Activated CD4-positive, alpha-beta T cell treated with anti-CD3 and anti-CD28 coated beads, Interleukin-2, Interleukin-6, amounts not matched to agents 100 ng/mL and 50 ng/mL, durations not matched to agents 16 hours and 8 hours (primary cell): ENCODE measurements at regions not wholly inside any gene's neighbourhood (a gene's known extent, or its start where the extent isn't known, plus 50 kb on each side); places are given as distances from the start of the nearest gene placed in this dataset.

ENCODE experiments used
- DNase-seq: peaks from one replicate; pipeline ENCODE4 v3.0.0-alpha.2; 2020

GRCh38 chr5:162325143-162325727, 257.7 kb downstream of the GABRG2 start:
- no peak for DNase-seq

- DNase-seq, result no peak
Observed at GRCh38 chr5:162334944-162335343, 267.4 kb downstream of the GABRG2 start.

GRCh38 chr5:162360373-162360931, 292.9 kb downstream of the GABRG2 start:
- no peak for DNase-seq

DNA sequence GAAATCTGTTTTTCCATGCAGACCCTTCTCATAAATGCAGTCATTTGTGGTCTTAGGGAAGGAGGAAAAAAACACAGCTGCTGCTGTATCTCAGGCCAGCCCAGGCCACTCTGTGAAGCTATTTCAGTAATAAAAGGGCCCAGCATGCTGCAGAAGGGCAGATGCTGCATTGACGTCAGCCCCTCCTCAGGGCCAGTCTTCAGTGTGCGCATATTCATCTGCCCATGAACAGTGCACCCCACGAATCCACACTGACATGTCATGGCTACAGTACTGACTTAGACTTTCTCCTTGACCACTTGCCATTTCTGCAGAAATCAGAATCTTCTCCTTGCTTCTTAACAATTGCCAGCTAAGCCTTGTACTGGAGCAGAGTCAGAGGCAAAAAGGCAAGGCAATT, 304.7 kb downstream of the GABRG2 start:
- DNase-seq, result no peak

GRCh38 chr5:162377895-162378294, 310.3 kb downstream of the GABRG2 start:
- DNase-seq, result no peak

GRCh38 chr5:162382839-162383238, 315.3 kb downstream of the GABRG2 start:
- DNase-seq, result no peak

DNA sequence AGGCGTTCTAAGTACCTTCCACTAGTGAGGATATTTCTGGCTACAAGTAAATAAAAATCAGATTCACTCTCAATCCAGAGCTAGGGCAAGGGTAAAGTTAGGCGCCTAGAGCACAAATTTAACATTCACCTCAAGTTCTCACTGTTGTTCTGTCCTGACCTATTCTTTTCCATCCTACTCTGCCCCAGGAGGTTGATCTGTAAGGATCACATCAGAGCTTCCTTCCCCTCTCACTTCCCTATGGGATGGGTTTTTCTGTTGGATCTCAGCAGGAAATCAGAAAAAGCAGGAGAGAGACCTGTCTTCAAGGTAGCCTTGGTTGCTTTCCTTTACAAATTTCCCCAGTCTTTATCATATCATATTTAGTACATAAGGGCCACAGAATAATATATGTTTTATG, 316.7 kb downstream of the GABRG2 start:
- DNase-seq, result no peak

DNA sequence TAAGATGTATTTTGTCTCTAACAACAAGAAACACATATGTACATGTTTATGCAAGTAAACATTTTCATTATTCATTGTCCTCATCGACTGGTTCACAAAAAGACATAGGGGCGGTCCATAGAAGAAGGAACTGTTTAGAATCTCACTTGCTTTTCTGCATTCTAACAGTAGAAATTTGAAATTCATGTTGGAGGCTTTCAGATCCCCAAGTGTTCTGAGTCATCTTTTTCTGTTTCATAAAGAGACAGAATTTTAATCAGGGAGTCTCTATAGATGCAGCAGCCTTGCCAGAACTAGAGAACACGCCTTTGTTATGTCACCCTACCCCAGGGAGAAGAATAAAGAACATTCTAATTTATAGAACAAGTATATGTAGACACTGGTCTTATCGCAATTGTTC, 324.3 kb downstream of the GABRG2 start:
- DNase-seq, result no peak

DNA sequence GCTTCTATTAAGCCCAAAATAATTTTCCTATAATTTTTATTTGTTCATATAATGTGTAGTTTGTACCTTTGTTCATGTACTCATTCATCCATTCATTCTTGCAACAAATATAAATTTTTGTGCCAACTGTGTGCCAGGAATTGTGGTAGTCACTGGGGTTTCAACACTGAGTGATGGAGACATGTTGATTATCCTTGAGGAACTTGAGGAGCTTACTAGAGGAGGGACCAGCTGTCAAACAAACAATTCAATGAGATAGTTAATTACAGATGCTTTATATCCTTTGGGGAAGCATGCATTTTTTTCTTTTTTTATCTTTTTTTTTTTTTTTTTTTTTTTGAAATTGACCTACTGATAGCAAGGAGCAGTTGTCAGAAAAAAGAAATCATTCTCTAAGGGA, 324.8 kb downstream of the GABRG2 start:
- DNase-seq, result no peak

- DNase-seq, result no peak
Observed at GRCh38 chr5:162393534-162393933, 326.0 kb downstream of the GABRG2 start.

GRCh38 chr5:162407614-162408013, 340.0 kb downstream of the GABRG2 start:
- DNase-seq, result no peak

DNA sequence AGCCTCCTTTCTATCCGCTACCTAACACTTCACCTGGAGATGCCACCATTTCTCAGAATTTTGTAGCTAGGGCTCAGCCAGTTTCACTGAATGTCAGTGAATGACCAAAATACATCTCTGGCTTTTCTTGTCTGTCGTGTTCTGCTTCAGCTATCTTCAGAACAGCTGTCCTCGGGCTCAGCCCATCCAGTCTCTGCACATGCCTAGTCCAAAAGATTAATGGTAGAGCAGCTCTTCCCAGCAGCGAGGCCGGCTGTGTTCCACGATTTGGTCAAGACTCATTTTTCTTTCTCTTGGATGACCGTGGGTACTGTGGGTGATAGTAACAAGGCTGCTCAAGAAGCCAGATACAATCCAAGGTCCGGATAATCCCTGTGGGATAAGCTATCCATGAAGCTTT, 342.8 kb downstream of the GABRG2 start:
- no peak for DNase-seq

GRCh38 chr5:162429142-162429541, 361.6 kb downstream of the GABRG2 start:
- DNase-seq, result no peak

GRCh38 chr5:162434281-162434680, 366.7 kb downstream of the GABRG2 start:
- DNase-seq, result no peak

DNA sequence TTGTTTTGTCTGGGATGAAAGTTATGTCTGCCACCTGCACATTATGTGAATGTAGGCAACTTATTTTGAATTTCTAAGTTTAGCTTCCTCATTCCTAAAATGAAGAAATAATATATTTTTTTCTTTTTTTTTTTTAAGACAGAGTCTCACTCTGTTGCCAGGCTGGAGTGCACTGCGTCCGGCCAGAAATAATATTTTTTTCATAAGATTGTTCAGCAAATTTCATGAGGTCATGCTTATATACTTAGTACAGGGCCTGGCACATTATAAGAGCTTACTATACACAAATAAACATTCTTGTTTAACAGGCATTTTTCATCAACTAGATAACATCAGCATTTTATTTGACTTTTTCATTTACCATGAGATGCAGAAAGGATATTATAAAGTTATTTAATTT, 368.5 kb downstream of the GABRG2 start:
- no peak for DNase-seq

DNA sequence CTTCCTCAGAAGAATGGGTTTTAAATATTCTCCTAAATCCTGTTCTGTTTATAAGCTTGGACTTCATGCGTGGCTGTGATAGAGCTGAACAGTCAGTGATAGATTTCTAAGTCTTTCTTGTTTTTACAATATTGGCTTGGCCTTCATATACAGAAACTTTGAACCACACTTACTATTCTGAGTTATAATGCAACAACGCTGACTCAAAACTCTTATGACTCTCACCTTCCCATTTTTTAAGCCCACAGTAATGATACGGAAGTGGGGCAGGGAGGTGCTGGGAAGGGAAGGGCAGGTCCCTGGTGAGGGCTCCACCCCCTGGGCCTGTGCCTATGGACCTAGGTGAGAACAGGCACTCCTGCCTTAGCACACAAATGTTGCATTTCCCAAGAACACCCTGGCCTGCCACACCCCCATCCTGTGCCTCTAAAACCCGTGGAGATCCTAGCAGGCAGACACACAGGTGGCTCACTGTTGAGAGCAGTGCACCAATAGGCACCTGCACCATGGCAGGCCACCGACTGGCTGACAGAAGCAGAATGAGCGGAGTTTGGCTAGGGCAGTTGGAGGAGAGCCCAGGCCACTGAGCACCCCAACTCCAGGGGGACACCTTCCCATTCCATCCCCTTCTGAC, 376.7 kb downstream of the GABRG2 start:
- DNase-seq, result no peak

DNA sequence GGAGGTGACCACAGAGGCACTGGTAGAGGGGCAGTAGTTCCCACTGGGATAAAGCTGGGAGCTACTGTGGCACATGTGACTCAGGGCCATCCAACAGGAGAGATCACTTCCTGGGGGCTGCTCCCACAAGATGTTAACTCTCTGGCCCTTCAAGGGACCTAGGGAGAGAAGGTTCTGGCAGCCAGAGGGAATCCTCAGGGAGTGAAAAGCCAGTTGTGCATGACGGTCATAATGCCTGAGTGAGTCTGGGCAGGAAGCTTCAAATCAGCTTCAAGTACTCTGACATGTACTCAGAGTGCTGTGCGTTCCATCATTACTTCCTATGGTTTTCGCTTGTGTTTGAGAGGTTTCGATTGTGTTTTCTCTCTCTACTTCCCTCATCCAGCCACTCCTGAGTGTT, 388.5 kb downstream of the GABRG2 start:
- DNase-seq, result no peak

GRCh38 chr5:162466011-162466410, 398.4 kb downstream of the GABRG2 start:
- no peak for DNase-seq

DNA sequence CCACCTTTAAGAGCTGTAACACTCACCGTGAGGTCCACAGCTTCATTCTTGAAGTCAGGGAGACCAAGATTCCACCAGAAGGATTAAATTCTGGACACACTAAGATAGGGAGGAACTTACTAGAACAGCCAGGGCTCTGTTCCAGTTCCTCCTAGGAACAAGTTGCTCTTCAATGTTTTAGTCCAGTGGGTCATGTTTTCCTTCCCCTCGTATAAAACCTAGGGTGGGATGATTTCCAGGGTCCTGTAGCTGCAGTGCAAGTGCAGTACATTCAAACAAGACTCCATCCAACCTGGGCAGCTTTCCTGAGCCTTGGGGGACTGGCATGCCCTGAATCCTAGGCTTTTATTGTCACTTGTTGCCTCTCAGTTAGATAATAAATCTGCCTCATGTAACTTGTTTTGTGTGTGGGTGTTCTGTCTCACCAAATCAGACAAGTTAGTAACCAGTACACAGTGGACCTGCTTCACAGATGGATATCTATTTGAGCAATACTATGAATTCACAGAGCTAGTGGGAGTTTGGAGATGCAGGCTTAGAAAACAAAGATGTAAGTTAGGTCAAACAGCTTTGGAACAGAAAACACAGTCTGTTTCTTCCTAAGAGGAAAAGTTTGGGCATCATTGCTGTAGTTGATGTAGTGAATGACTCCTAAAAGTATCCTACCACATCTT, 405.6 kb downstream of the GABRG2 start:
- no peak for DNase-seq

DNA sequence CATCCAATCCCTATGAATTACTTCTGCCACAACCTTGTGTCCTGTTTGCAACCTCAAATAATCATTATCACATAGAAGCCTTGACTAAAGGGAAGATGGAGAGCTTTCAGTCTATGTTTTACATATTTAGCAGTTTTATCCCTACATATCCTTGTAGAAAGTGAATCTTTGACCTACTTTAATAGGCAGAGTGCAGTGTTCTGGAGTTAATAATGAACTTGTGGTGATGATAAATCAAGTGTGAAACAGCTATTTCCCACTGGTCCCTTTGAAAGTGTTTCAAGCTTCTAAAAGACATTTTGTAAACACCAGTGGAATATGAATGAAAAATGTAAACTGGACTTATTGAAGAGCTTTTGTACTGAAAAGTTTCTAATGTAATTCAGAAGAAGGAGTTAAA, 406.7 kb downstream of the GABRG2 start:
- no peak for DNase-seq

DNA sequence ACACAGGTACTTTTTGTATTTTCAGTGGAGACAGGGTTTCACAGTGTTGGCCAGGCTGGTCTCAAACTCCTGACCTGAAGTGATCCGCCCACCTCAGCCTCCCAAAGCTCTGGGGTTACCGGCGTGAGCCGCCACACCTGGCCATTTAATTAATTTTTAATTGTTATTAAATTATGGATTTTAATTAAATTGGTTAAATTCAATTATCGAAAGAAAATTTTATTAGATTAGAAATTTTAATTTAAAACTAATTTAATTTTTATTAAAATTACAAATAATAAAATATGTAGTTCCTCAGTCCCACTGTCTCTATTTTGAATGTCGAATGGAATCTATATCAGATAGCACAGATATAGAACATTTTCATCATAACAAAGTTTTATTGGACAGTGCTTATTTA, 416.5 kb downstream of the GABRG2 start:
- DNase-seq, result no peak

- DNase-seq, result no peak
Observed at GRCh38 chr5:162484986-162485385, 417.4 kb downstream of the GABRG2 start.

GRCh38 chr5:162485666-162486292, 418.2 kb downstream of the GABRG2 start:
- no peak for DNase-seq
